H1 (cell line): ENCODE measurements at regions not wholly inside any gene's neighbourhood (a gene's known extent, or its start where the extent isn't known, plus 50 kb on each side); places are given as distances from the start of the nearest gene placed in this dataset.

Experiments used
- CTCF ChIA-PET: fragments of 300-600 bp; sonication (Branson Sonifier 250); formaldehyde crosslinking; loops from one replicate; lab custom pipeline; 2021; ENCODE audit not compliant: partially characterized antibody; lab: Charles Lee
- POLR2A ChIA-PET: fragments of 300-600 bp; sonication (Branson Sonifier 250); formaldehyde crosslinking; loops from one replicate; lab custom pipeline; 2021; ENCODE audit warnings: inconsistent platforms; ENCODE audit not compliant: partially characterized antibody; lab: Charles Lee
- DNase-seq, 2 experiments: peaks; one replicate each; pipeline versions ENCODE4 v3.0.0 to v3.0.0-alpha.2; 2010 to 2022; ENCODE audit warnings: low spot score in 2 of 2, low read depth in 1 of 2, mixed read lengths in 1 of 2
- FAIRE-seq: peaks from 2 replicates; lab custom pipeline; 2011; peaks lifted over from hg19 to GRCh38; lab: Jason Lieb, UNC
- H2AFZ ChIP-seq: 2 replicates; pipeline ENCODE4 v1.8.1; 2012; ENCODE audit warnings: low read length, inconsistent platforms
- H2AK5ac ChIP-seq: 2 replicates; pipeline ENCODE4 v1.6.1; 2013; ENCODE audit warnings: low read depth, low read length
- H2BK120ac ChIP-seq: replicated peaks from 2 replicates; pipeline ENCODE3; 2013; ENCODE audit warnings: low read depth, low read length, inconsistent platforms
- H2BK12ac ChIP-seq: 2 replicates; pipeline ENCODE4 v1.6.1; 2013; ENCODE audit warnings: low read depth, low read length
- H2BK15ac ChIP-seq: 2 replicates; pipeline ENCODE4 v1.6.1; 2013; ENCODE audit warnings: low read length
- H2BK20ac ChIP-seq: 2 replicates; pipeline ENCODE4 v1.6.1; 2013; ENCODE audit warnings: low read length
- H2BK5ac ChIP-seq: 2 replicates; pipeline ENCODE4 v1.6.1; 2013; ENCODE audit warnings: low read depth, low read length
- H3K14ac ChIP-seq: 2 replicates; pipeline ENCODE4 v1.6.1; 2013; ENCODE audit warnings: inconsistent platforms; ENCODE audit not compliant: insufficient read length
- H3K18ac ChIP-seq: 2 replicates; pipeline ENCODE4 v1.6.1; 2013; ENCODE audit warnings: low read length; ENCODE audit errors: extremely low read depth
- H3K23ac ChIP-seq: 2 replicates; pipeline ENCODE4 v1.6.1; 2013; ENCODE audit warnings: inconsistent platforms; ENCODE audit not compliant: insufficient read length
- H3K23me2 ChIP-seq: 2 replicates; pipeline ENCODE4 v1.6.1; 2013; ENCODE audit warnings: low read depth, low read length
- H3K27ac ChIP-seq: 2 replicates; pipeline ENCODE4 v1.6.1; 2011; ENCODE audit warnings: low read depth, low read length, inconsistent platforms
- H3K27me3 ChIP-seq, 4 experiments: replicated peaks in 1 of 4; 1 replicate in 1 of 4; 2 replicates in 3 of 4; pipeline versions ENCODE4 v1.6.1 to v1.8.1; 2011 to 2013; ENCODE audit warnings: low read length in 3 of 4, mild to moderate bottlenecking in 3 of 4, inconsistent platforms in 2 of 4, mixed read lengths in 2 of 4, moderate library complexity in 1 of 4; ENCODE audit not compliant: control insufficient read depth in 3 of 4, insufficient read depth in 3 of 4; ENCODE audit errors: extremely low read depth in 1 of 4
- H3K36me3 ChIP-seq, 4 experiments: 2 replicates each; pipeline versions ENCODE4 v1.6.1 to v1.8.1; 2011 to 2013; ENCODE audit warnings: mild to moderate bottlenecking in 4 of 4, low read length in 3 of 4, moderate library complexity in 2 of 4, control low read depth in 1 of 4, inconsistent platforms in 1 of 4; ENCODE audit not compliant: insufficient read depth in 4 of 4, control insufficient read depth in 2 of 4
- H3K4ac ChIP-seq: replicated peaks from 2 replicates; pipeline ENCODE3; 2013; ENCODE audit warnings: low read length, low read depth, mixed read lengths, inconsistent platforms; ENCODE audit not compliant: insufficient read length
- H3K4me1 ChIP-seq, 4 experiments: replicated peaks in 1 of 4; 1 replicate in 1 of 4; 2 replicates in 3 of 4; pipeline versions ENCODE4 v1.6.1 to v1.8.1; 2011 to 2013; ENCODE audit warnings: low read length in 3 of 4, inconsistent platforms in 2 of 4, mixed read lengths in 1 of 4; ENCODE audit not compliant: insufficient read depth in 4 of 4, control insufficient read depth in 3 of 4
- H3K4me2 ChIP-seq, 2 experiments: 2 replicates each; pipeline versions ENCODE4 v1.6.1 to v1.8.1; 2011 to 2013; ENCODE audit warnings: low read depth in 2 of 2, low read length in 2 of 2, control low read depth in 1 of 2, inconsistent platforms in 1 of 2, mild to moderate bottlenecking in 1 of 2; ENCODE audit not compliant: insufficient read depth in 1 of 2
- H3K4me3 ChIP-seq, 4 experiments: fragments of 200-600, 300-600 bp in 1 of 4; sonication (generic), shearing (Covaris generic), sonication (Bioruptor Twin) in 1 of 4; 2 replicates each; pipeline versions ENCODE4 v1.5.1 to v1.8.1; 2011 to 2016; ENCODE audit warnings: low read length in 4 of 4, low read depth in 3 of 4, control low read depth in 2 of 4, inconsistent platforms in 2 of 4, mild to moderate bottlenecking in 2 of 4, mixed read lengths in 1 of 4, moderate library complexity in 1 of 4; ENCODE audit not compliant: insufficient read depth in 2 of 4; ENCODE audit errors: extremely low read depth in 1 of 4
- H3K56ac ChIP-seq: replicated peaks from 2 replicates; pipeline ENCODE3; 2013; ENCODE audit warnings: low read depth, mild to moderate bottlenecking, mixed read lengths, low read length, inconsistent platforms; ENCODE audit not compliant: insufficient read length
- H3K79me1 ChIP-seq: 2 replicates; pipeline ENCODE4 v1.6.1; 2013; ENCODE audit warnings: low read depth, low read length, control low read depth
- H3K79me2 ChIP-seq, 2 experiments: 2 replicates each; pipeline versions ENCODE4 v1.6.1 to v1.8.1; 2012 to 2013; ENCODE audit warnings: low read length in 2 of 2, mild to moderate bottlenecking in 2 of 2, inconsistent platforms in 1 of 2; ENCODE audit not compliant: insufficient read depth in 2 of 2, control insufficient read depth in 1 of 2
- H3K9ac ChIP-seq, 4 experiments: replicated peaks in 1 of 4; 1 replicate in 1 of 4; 2 replicates in 3 of 4; pipeline versions ENCODE4 v1.6.1 to v1.8.1; 2011 to 2013; ENCODE audit warnings: low read depth in 3 of 4, low read length in 3 of 4, control low read depth in 2 of 4, mild to moderate bottlenecking in 2 of 4, moderate library complexity in 2 of 4, inconsistent platforms in 1 of 4; ENCODE audit errors: extremely low read depth in 1 of 4
- H3K9me3 ChIP-seq, 2 experiments: 2 replicates each; pipeline versions ENCODE4 v1.6.1 to v1.8.1; 2012 to 2013; ENCODE audit warnings: mild to moderate bottlenecking in 2 of 2, moderate library complexity in 2 of 2, control low read depth in 1 of 2, inconsistent platforms in 1 of 2, low read depth in 1 of 2, low read length in 1 of 2, mixed read lengths in 1 of 2; ENCODE audit not compliant: insufficient read depth in 2 of 2
- H4K20me1 ChIP-seq, 2 experiments: replicated peaks in 1 of 2; 2 replicates each; pipeline versions ENCODE3 to v1.8.1; 2011 to 2013; ENCODE audit warnings: inconsistent platforms in 2 of 2, low read length in 2 of 2, mild to moderate bottlenecking in 1 of 2; ENCODE audit not compliant: insufficient read depth in 2 of 2, control insufficient read depth in 1 of 2
- H4K5ac ChIP-seq: 2 replicates; pipeline ENCODE4 v1.6.1; 2013; ENCODE audit warnings: low read length, low read depth, mixed read lengths, inconsistent platforms; ENCODE audit not compliant: insufficient read length
- H4K8ac ChIP-seq: 2 replicates; pipeline ENCODE4 v1.8.0; 2013; ENCODE audit warnings: mild to moderate bottlenecking, moderate library complexity, low read length, inconsistent platforms; ENCODE audit not compliant: insufficient read depth; ENCODE audit errors: extremely low read depth
- H4K91ac ChIP-seq: replicated peaks from 2 replicates; pipeline ENCODE3; 2013; ENCODE audit warnings: low read length, mixed read lengths, inconsistent platforms; ENCODE audit not compliant: insufficient read length
- CHD1 ChIP-seq: IDR thresholded peaks from 2 replicates; pipeline ENCODE4 v1.6.1; 2012; ENCODE audit warnings: low read depth, low read length, improper control_type of control experiment
- EGR1 ChIP-seq: IDR thresholded peaks from 2 replicates; pipeline ENCODE4 v1.6.1; 2011; ENCODE audit warnings: low read depth, low read length, borderline replicate concordance
- EZH2 ChIP-seq: fragments of 200-600 bp; sonication (generic); IDR thresholded peaks from 2 replicates; pipeline ENCODE4 v1.7.1; 2012; ENCODE audit warnings: low read depth, mild to moderate bottlenecking, moderate library complexity, low read length, inconsistent platforms; ENCODE audit not compliant: severe bottlenecking
- HDAC6 ChIP-seq: IDR thresholded peaks from one replicate; pipeline ENCODE4 v1.7.1; 2012; ENCODE audit warnings: low read depth, mild to moderate bottlenecking, inconsistent platforms, low read length, moderate library complexity
- JUND ChIP-seq: IDR thresholded peaks from 2 replicates; pipeline ENCODE4 v1.6.1; 2011; ENCODE audit warnings: mild to moderate bottlenecking, improper control_type of control experiment, low read length
- KDM5A ChIP-seq: fragments of 200-600 bp; IDR thresholded peaks from 2 replicates; pipeline ENCODE4 v1.7.1; 2012; ENCODE audit warnings: mild to moderate bottlenecking, low read length, inconsistent platforms, mixed read lengths
- PHF8 ChIP-seq: fragments of 200-600 bp; sonication (generic); conservative IDR thresholded peaks from 2 replicates; pipeline ENCODE4 v1.7.1; 2012; ENCODE audit warnings: low read depth, mild to moderate bottlenecking, inconsistent platforms, low read length, moderate library complexity
- POU5F1 ChIP-seq: IDR thresholded peaks from 2 replicates; pipeline ENCODE4 v1.6.1; 2011; ENCODE audit warnings: low read depth, mild to moderate bottlenecking, low read length, moderate library complexity
- RAD21 ChIP-seq, 2 experiments: IDR thresholded peaks in 1 of 2; conservative IDR thresholded peaks in 1 of 2; 2 replicates each; pipeline ENCODE4 v1.6.1; 2011; ENCODE audit warnings: low read depth in 2 of 2, low read length in 2 of 2, improper control_type of control experiment in 1 of 2, inconsistent platforms in 1 of 2, mild to moderate bottlenecking in 1 of 2, moderate library complexity in 1 of 2
- RBBP5 ChIP-seq: IDR thresholded peaks from 2 replicates; pipeline ENCODE4 v1.7.1; 2012; ENCODE audit warnings: low read depth, mild to moderate bottlenecking, inconsistent platforms, low read length, moderate library complexity, borderline replicate concordance
- SIN3A ChIP-seq, 2 experiments: IDR thresholded peaks in 1 of 2; conservative IDR thresholded peaks in 1 of 2; 2 replicates each; pipeline ENCODE4 v1.6.1; 2011 to 2012; ENCODE audit warnings: low read length in 2 of 2, improper control_type of control experiment in 1 of 2, low read depth in 1 of 2, mild to moderate bottlenecking in 1 of 2
- SP4 ChIP-seq: IDR thresholded peaks from 2 replicates; pipeline ENCODE4 v1.6.1; 2012; ENCODE audit warnings: low read length, inconsistent platforms
- SUZ12 ChIP-seq: fragments of 200-600 bp; sonication (generic); IDR thresholded peaks from 2 replicates; pipeline ENCODE4 v1.6.1; 2012; ENCODE audit warnings: mild to moderate bottlenecking, inconsistent platforms, low read length, moderate library complexity, mixed read lengths
- YY1 ChIP-seq: IDR thresholded peaks from 2 replicates; pipeline ENCODE4 v1.6.1; 2011; ENCODE audit warnings: low read depth, mild to moderate bottlenecking, low read length
- WGBS, 2 experiments: shearing (Covaris generic) in 1 of 2; methylation state at CpG; one replicate each; pipeline versions ENCODE4 v1.1.6 to v1.1.7; 2013 to 2015; ENCODE audit warnings: low lambda C conversion rate in 2 of 2, mixed read lengths in 2 of 2, inconsistent platforms in 1 of 2, low coverage in 1 of 2, missing lambda C conversion rate in 1 of 2; ENCODE audit not compliant: insufficient replicate concordance in 2 of 2, insufficient coverage in 1 of 2, insufficient read length in 1 of 2; ENCODE audit errors: extremely low coverage in 1 of 2, missing lambda C conversion rate in 1 of 2; 5-methylcytosine and 5-hydroxymethylcytosine counted together
- TF ChIP-seq, protein P1 (sequence below): IDR thresholded peaks from 2 replicates; pipeline ENCODE4 v1.6.1; 2012; ENCODE audit warnings: inconsistent platforms

- Histone ChIP-seq H3K4me2 (no peak overlapping the region), H2AFZ (no peak overlapping the region), H2AK5ac (no peak overlapping the region), H2BK12ac (no peak overlapping the region), H3K4ac (no peak overlapping the region), H3K36me3 (no peaks in the 10 kb centered on the region), H4K8ac (no peak overlapping the region), H3K27ac (no peak overlapping the region), H3K27me3 (peaks cover 0 to 13% (median 4%) of the 10 kb centered on the region in 4 experiments; a peak in 5 of 7 replicates), H3K79me2 (no peaks in the 10 kb centered on the region), H3K23ac (no peak overlapping the region), H3K14ac (no peak overlapping the region), H3K79me1 (no peaks in the 10 kb centered on the region), H3K9ac (no peak overlapping the region), H3K23me2 (no peaks in the 10 kb centered on the region), H4K91ac (no peak overlapping the region), H2BK15ac (no peak overlapping the region), H2BK120ac (no peak overlapping the region), H4K5ac (no peak overlapping the region), H3K9me3 (no peaks in the 10 kb centered on the region), H3K18ac (no peak overlapping the region), H3K56ac (no peak overlapping the region), H4K20me1 (no peaks in the 10 kb centered on the region), H3K4me3 (no peak overlapping the region), H2BK20ac (no peak overlapping the region), H3K4me1 (no peaks in the 10 kb centered on the region), H2BK5ac (no peak overlapping the region)
- no peak for FAIRE-seq
- no peak for TF ChIP-seq SUZ12
- TF ChIP-seq PHF8 = no peak
- no peak for TF ChIP-seq EGR1
- no peak for TF ChIP-seq SIN3A (conservative IDR thresholded peaks at IDR 0.05 in 1 of 2, IDR thresholded peaks at IDR 0.05 in 1 of 2; ENCODE audit: low read depth in 1 of 2, low read length in 2 of 2)
- TF ChIP-seq RBBP5 = no peak
- TF ChIP-seq POU5F1 = no peak
- no peak for TF ChIP-seq JUND
- no peak for TF ChIP-seq CHD1
- TF ChIP-seq, protein P1, sequence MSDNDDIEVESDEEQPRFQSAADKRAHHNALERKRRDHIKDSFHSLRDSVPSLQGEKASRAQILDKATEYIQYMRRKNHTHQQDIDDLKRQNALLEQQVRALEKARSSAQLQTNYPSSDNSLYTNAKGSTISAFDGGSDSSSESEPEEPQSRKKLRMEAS = no peak
- no peak for TF ChIP-seq EZH2
- TF ChIP-seq RAD21 (IDR thresholded peaks at IDR 0.05 in 1 of 2, conservative IDR thresholded peaks at IDR 0.05 in 1 of 2; ENCODE audit: low read depth in 2 of 2, low read length in 2 of 2) = no peak
- no peak for TF ChIP-seq HDAC6
- no peak for TF ChIP-seq SP4
- TF ChIP-seq YY1 = no peak
- TF ChIP-seq KDM5A = no peak
- DNase-seq = no peak
- ChIA-PET POLR2A (no interaction called here), CTCF (interaction anchor here (1.3 kb wide), 1 partner anchor 275 kb away, joined by 4 read pairs; no protein-coding TSS in a partner anchor)
- 93% methylated on average over 2 of the region's 2 CpGs; no CpG with 5 or more reads in 1 of the 2 experiments for WGBS, 2 experiments
Observed at GRCh38 chr10:58956926-58957325, 219.5 kb upstream of the PHYHIPL start.
